Activated CD8-positive, alpha-beta memory T cell treated with anti-CD3 and anti-CD28 coated beads, Interleukin-2, amount 10 ng/mL, durations not matched to agents 7 days and 5 days (primary cell): ENCODE measurements at regions not wholly inside any gene's neighbourhood (a gene's known extent, or its start where the extent isn't known, plus 50 kb on each side); places are given as distances from the start of the nearest gene placed in this dataset.
"Not testable (repeated sequence)": the region's sequence is repeated elsewhere in the genome, so short reads cannot be mapped to it uniquely, and the experiment has no call there.

Experiments
- ATAC-seq: fragments of 150-1000 bp; cut with Tn5 transposase; one replicate; pipeline ENCODE4 v1.10.0; 2021; ENCODE audit warnings: moderate library complexity
- CTCF ChIA-PET: fragments of 350-600 bp; sonication (Branson Sonifier 250); formaldehyde crosslinking; loops from one replicate; lab custom pipeline; 2021; ENCODE audit warnings: antibody characterized with exemption; lab: Charles Lee
- DNase-seq: peaks from one replicate; pipeline ENCODE4 v3.0.0-alpha.2; 2020
- H3K27ac Mint-ChIP-seq: one replicate; pipeline ENCODE4 v1.8.0; 2021; ENCODE audit warnings: mild to moderate bottlenecking, mixed read lengths
- H3K27me3 Mint-ChIP-seq: one replicate; pipeline ENCODE4 v1.8.0; 2021; ENCODE audit warnings: mixed read lengths
- H3K36me3 Mint-ChIP-seq: one replicate; pipeline ENCODE4 v1.8.0; 2021; ENCODE audit warnings: mild to moderate bottlenecking, mixed read lengths
- H3K4me1 Mint-ChIP-seq: one replicate; pipeline ENCODE4 v1.8.0; 2021; ENCODE audit warnings: mixed read lengths
- H3K4me3 Mint-ChIP-seq: one replicate; pipeline ENCODE4 v1.8.0; 2021; ENCODE audit warnings: mild to moderate bottlenecking, moderate library complexity, mixed read lengths
- H3K9me3 Mint-ChIP-seq: one replicate; pipeline ENCODE4 v1.8.0; 2022; ENCODE audit warnings: low read depth, mixed read lengths

DNA sequence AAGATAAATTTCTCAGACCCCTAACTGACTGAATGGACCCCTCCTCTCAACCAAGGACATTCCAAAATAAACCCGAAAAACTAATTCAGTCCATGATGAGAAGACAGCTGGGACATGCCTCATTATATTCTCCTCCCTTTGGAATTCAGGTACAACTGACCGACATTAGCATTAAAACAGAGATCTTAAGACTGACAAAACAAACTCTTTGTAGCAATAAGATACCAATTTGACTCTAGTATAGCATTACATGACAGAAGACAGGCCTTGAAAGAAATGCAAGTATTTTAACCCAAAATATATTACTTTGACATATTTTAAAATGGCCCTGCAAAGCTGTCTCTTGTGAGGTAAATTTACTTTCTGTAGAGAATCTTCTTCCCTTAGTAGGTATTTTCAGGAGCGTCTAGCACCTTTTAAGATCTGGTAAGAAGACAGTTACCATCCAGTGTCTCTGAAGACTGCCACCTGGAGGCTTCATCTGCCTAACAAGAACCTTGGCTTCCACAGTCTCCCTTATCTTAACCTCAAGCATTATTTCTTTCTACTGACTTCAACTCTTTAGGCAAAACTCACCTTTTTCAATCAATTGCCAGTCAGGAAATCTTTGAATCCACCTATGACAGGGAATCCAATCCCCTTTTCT, 957.5 kb downstream of the SLC6A15 start:
- ATAC-seq: no peak
- Mint-ChIP-seq H3K36me3 (no peaks in the 10 kb centered on the region), H3K4me1 (no peaks in the 10 kb centered on the region), H3K27me3 (no peaks in the 10 kb centered on the region), H3K4me3 (no peak overlapping the region), H3K9me3 (no peaks in the 10 kb centered on the region), H3K27ac (no peak overlapping the region)
- CTCF ChIA-PET: no interaction called here
- no peak for DNase-seq

- DNase-seq (no peak), ATAC-seq (no peak)
- no peaks in the 10 kb centered on the region for H3K36me3 Mint-ChIP-seq
- no peaks in the 10 kb centered on the region for H3K4me1 Mint-ChIP-seq
- CTCF ChIA-PET: no interaction called here
- no peaks in the 10 kb centered on the region for H3K27me3 Mint-ChIP-seq
- no peaks in the 10 kb centered on the region for H3K9me3 Mint-ChIP-seq
- no peak overlapping the region for H3K27ac Mint-ChIP-seq
- H3K4me3 Mint-ChIP-seq: no peak overlapping the region
Measured at GRCh38 chr12:83954071-83954789, 958.4 kb downstream of the SLC6A15 start.

GRCh38 chr12:83945871-83946270, 966.7 kb downstream of the SLC6A15 start:
- no peaks in the 10 kb centered on the region for H3K4me1 Mint-ChIP-seq
- peaks cover 7% of the 10 kb centered on the region for H3K9me3 Mint-ChIP-seq
- ATAC-seq: no peak
- CTCF ChIA-PET: no interaction called here
- H3K4me3 Mint-ChIP-seq: no peak overlapping the region
- H3K27ac Mint-ChIP-seq: no peak overlapping the region
- DNase-seq: no peak
- no peaks in the 10 kb centered on the region for H3K36me3 Mint-ChIP-seq
- no peaks in the 10 kb centered on the region for H3K27me3 Mint-ChIP-seq

DNA sequence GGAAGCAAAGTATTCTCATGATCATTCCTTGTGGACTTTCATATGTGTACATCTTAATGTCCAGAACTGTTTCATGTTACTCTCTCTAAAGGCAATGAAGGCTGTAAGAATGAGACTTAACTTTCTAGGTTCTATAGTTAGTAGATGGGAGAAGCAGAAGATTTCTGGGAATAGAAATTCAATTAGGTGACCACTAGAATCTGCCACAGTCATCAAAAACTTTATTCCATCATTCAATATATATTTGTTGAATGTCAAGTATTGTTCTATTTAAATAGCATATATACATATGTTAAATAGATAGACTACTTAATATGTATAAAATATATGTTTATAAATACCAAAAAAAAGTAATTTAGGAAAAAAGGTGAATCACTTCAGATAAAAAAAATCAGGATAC, 972.9 kb downstream of the SLC6A15 start:
- no peak overlapping the region for H3K4me3 Mint-ChIP-seq
- DNase-seq (no peak), ATAC-seq (no peak)
- peaks cover 4% of the 10 kb centered on the region for H3K9me3 Mint-ChIP-seq
- CTCF ChIA-PET: no interaction called here
- no peaks in the 10 kb centered on the region for H3K36me3 Mint-ChIP-seq
- H3K4me1 Mint-ChIP-seq: no peaks in the 10 kb centered on the region
- H3K27ac Mint-ChIP-seq: no peak overlapping the region
- H3K27me3 Mint-ChIP-seq: no peaks in the 10 kb centered on the region

DNA sequence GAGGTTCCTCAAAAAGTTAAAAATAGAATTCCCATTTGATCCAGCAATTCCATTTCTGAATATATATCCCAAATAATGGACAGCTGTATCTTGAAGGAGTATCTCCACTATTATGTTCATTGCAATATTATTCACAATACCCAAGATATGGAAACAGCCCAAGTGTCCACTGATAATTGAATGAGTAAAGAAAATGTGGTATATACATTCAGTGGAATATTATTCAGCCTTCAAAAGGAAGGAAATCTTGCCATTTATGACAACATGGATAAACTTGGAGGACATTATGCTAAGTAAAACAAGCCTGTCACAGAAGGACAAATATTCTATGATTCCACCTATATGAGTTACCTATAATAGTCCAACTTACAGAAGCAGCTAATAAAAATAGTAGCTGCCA, 979.0 kb downstream of the SLC6A15 start:
- CTCF ChIA-PET: no interaction called here

DNA sequence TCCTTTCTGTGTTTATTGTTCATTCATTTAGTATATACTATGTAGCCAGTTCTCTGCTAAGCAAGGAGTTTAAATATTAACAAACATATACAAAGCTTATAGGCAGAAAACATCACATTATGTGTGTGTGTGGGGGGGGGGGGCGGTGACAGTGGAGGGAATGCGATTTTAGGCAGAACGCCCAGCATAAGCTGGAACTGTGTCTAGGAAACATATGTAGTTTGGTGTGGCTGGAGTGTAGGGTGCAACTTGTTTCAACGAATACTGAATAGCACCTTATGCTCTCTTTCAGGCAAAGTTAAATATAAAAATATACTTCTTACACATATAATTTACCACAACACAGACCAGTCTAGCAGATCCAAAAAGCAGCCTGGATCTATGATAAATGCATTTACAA, 980.6 kb downstream of the SLC6A15 start:
- no peak for ATAC-seq
- no peak overlapping the region for H3K27ac Mint-ChIP-seq

More for the DNA sequence above, 979.0 kb downstream of the SLC6A15 start:
- H3K4me3 Mint-ChIP-seq: no peak overlapping the region
- no peak for ATAC-seq
- H3K36me3 Mint-ChIP-seq: no peaks in the 10 kb centered on the region
- H3K27ac Mint-ChIP-seq: no peak overlapping the region
- H3K27me3 Mint-ChIP-seq: no peaks in the 10 kb centered on the region
- no peaks in the 10 kb centered on the region for H3K4me1 Mint-ChIP-seq
- peaks cover 2% of the 10 kb centered on the region for H3K9me3 Mint-ChIP-seq
- DNase-seq: no peak

DNA sequence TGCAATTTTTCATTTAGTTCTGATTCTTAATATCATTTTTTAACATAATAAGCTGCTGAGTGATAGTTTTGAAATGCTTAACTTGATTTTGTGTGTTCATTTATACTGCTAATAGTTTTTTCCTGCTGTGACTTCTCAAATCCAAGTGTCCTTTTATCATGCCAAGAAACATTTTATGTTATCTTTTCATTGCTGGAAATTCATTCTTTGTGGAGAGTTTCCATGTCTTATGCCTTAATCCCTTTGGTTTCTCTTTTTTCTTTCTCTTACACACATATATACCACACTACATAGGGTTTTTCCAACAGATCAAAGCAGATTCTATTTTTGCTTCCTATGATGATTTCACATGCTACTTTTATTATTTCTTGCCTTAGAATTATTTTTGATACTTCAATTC, 981.1 kb downstream of the SLC6A15 start:
- H3K27ac Mint-ChIP-seq: no peak overlapping the region
- DNase-seq: no peak
- ATAC-seq: no peak
- CTCF ChIA-PET: no interaction called here
- no peaks in the 10 kb centered on the region for H3K27me3 Mint-ChIP-seq
- H3K4me1 Mint-ChIP-seq: no peaks in the 10 kb centered on the region
- H3K9me3 Mint-ChIP-seq: no peaks in the 10 kb centered on the region
- no peaks in the 10 kb centered on the region for H3K36me3 Mint-ChIP-seq
- H3K4me3 Mint-ChIP-seq: no peak overlapping the region

More for the DNA sequence above, 980.6 kb downstream of the SLC6A15 start:
- no peak overlapping the region for H3K4me3 Mint-ChIP-seq
- H3K9me3 Mint-ChIP-seq: no peaks in the 10 kb centered on the region
- H3K27me3 Mint-ChIP-seq: no peaks in the 10 kb centered on the region
- no peak for DNase-seq
- no peaks in the 10 kb centered on the region for H3K36me3 Mint-ChIP-seq
- CTCF ChIA-PET: no interaction called here
- H3K4me1 Mint-ChIP-seq: no peaks in the 10 kb centered on the region

DNA sequence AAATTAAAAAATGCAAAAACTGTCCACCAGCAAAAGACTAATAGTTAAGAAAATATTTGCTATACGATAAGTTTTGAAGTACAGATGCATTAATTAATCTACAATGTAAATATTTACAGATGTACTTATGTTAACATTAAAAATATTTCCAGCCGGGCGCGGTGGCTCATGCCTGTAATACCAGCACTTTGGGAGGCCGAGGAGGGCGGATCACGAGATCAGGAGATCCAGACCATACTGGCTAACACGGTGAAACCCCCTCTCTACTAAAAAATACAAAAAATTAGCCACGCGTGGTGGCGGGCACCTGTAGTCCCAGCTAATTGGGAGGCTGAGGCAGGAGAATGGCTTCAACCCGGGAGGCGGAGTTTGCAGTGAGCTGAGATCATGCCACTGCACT, 982.8 kb downstream of the SLC6A15 start:
- ATAC-seq, H3K36me3 Mint-ChIP-seq, H3K4me1 Mint-ChIP-seq, DNase-seq, H3K9me3 Mint-ChIP-seq, CTCF ChIA-PET, H3K4me3 Mint-ChIP-seq, H3K27me3 Mint-ChIP-seq, H3K27ac Mint-ChIP-seq: not testable (repeated sequence)

DNA sequence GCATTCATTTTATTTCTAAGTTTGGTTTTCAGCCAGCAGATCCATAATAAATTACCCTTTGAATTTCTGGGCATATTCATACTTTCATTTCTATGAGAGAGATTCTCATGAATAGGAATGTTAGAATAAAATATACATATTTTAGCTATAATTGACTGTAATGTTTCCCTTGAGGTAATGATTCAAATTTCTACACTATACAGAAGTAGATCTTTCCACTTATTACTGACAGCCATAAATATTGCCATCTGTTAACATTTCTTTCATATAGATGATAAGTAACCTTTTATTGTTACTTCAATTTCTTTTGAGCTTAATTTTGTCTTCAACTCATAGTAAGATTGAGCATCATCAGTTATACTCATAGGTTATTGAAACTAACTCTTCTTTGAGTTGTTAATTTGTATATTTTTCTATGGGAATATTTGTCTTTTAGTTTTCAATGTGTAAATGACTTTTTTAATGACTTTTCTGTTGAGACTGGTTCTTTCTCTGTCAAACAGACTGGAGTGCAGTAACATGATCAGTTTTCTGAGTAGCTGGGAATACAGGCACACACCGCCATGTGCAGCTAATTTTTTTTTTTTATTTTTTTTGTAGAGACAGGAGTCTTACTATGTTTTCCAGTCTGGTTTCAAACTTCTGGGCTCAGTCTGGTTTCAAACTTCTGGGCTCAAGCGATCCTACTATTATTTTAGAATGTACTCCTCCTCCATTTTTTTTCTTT, 991.6 kb downstream of the SLC6A15 start:
- Mint-ChIP-seq H3K9me3 (no peaks in the 10 kb centered on the region), H3K4me1 (no peaks in the 10 kb centered on the region), H3K27ac (no peak overlapping the region), H3K27me3 (no peaks in the 10 kb centered on the region), H3K36me3 (no peaks in the 10 kb centered on the region), H3K4me3 (no peak overlapping the region)
- DNase-seq (no peak), ATAC-seq (no peak)
- CTCF ChIA-PET: no interaction called here

DNA sequence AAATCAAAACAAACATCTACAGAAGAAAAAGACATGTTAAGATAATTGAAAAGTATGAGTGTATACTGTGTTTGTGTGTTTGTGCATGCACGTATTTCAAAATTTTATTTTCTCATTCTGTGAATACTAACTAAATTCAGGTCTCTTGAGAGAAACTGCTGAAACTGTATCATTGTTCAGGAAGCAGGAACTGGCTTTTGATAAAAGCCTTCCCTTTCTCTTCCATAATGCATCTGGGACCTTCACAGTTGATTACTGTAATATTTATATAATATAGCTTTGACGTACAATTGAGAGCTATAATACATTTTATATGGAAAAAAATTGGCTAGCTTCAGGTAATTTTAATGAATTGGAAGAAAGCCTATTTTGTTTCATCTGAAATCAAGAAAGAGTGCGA, 993.5 kb downstream of the SLC6A15 start:
- Mint-ChIP-seq H3K9me3 (no peaks in the 10 kb centered on the region), H3K27ac (no peak overlapping the region), H3K36me3 (no peaks in the 10 kb centered on the region), H3K4me1 (no peaks in the 10 kb centered on the region), H3K4me3 (no peak overlapping the region), H3K27me3 (no peaks in the 10 kb centered on the region)
- CTCF ChIA-PET: no interaction called here
- no peak for DNase-seq
- no peak for ATAC-seq

GRCh38 chr12:83904175-83904574, 1008.4 kb downstream of the SLC6A15 start:
- Mint-ChIP-seq H3K4me3 (no peak overlapping the region), H3K27me3 (no peaks in the 10 kb centered on the region), H3K9me3 (peaks cover 7% of the 10 kb centered on the region), H3K36me3 (no peaks in the 10 kb centered on the region), H3K4me1 (no peaks in the 10 kb centered on the region), H3K27ac (no peak overlapping the region)
- ATAC-seq (no peak), DNase-seq (no peak)
- CTCF ChIA-PET: no interaction called here

GRCh38 chr12:83896416-83896815, 1016.2 kb downstream of the SLC6A15 start:
- no peaks in the 10 kb centered on the region for H3K36me3 Mint-ChIP-seq
- no peak overlapping the region for H3K27ac Mint-ChIP-seq
- no peaks in the 10 kb centered on the region for H3K4me1 Mint-ChIP-seq
- H3K4me3 Mint-ChIP-seq: no peak overlapping the region
- peaks cover 4% of the 10 kb centered on the region for H3K9me3 Mint-ChIP-seq
- no peak for DNase-seq
- H3K27me3 Mint-ChIP-seq: no peaks in the 10 kb centered on the region
- CTCF ChIA-PET: no interaction called here
- no peak for ATAC-seq

DNA sequence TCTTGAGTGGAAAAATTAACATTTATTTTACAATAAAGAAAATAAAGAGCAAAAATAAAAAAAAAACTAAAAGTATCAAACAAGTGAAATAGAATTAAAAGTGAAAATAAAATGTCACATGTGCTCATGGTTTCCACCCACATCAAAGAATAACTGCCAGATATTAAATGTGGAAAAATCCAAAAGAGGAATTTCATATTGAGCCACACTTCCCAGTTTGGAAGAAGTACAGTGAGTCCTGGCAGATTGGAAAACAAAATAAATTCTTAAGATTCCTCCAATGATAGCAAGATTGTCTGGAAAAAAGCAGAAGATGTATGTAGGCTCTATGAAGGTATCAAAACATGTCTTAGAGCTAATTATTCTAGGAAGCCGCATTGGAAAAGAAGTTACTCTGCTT, 1019.5 kb downstream of the SLC6A15 start:
- no peaks in the 10 kb centered on the region for H3K27me3 Mint-ChIP-seq
- ATAC-seq (no peak), DNase-seq (no peak)
- no peaks in the 10 kb centered on the region for H3K36me3 Mint-ChIP-seq
- H3K27ac Mint-ChIP-seq: no peak overlapping the region
- H3K4me3 Mint-ChIP-seq: no peak overlapping the region
- CTCF ChIA-PET: no interaction called here
- peaks cover 3% of the 10 kb centered on the region for H3K9me3 Mint-ChIP-seq
- H3K4me1 Mint-ChIP-seq: no peaks in the 10 kb centered on the region

- H3K4me3 Mint-ChIP-seq: no peak overlapping the region
- CTCF ChIA-PET: no interaction called here
- DNase-seq: no peak
- ATAC-seq: no peak
- H3K9me3 Mint-ChIP-seq: peaks cover 3% of the 10 kb centered on the region
- no peak overlapping the region for H3K27ac Mint-ChIP-seq
- H3K4me1 Mint-ChIP-seq: no peaks in the 10 kb centered on the region
- no peaks in the 10 kb centered on the region for H3K36me3 Mint-ChIP-seq
- no peaks in the 10 kb centered on the region for H3K27me3 Mint-ChIP-seq
Measured at GRCh38 chr12:83889745-83890144, 1022.9 kb downstream of the SLC6A15 start.
